GM23338 (cell line): ENCODE measurements at regions not wholly inside any gene's neighbourhood (a gene's known extent, or its start where the extent isn't known, plus 50 kb on each side); places are given as distances from the start of the nearest gene placed in this dataset.

Source experiments
- ATAC-seq: fragments of 200-7000 bp; cut with Tn5 transposase; 3 replicates; pipeline ENCODE4 v1.9.1; 2020
- DNase-seq: peaks from one replicate; pipeline ENCODE4 v3.0.0-alpha.2; 2015; ENCODE audit warnings: low spot score
- H2AFZ ChIP-seq: fragments of 200-600 bp; sonication (generic); 2 replicates; pipeline ENCODE4 v1.8.0; 2016; ENCODE audit warnings: antibody characterized with exemption, mild to moderate bottlenecking, moderate library complexity
- H3F3A ChIP-seq: fragments of 200-600 bp; sonication (generic); replicated peaks from 2 replicates; pipeline ENCODE4 v1.8.0; 2017; ENCODE audit warnings: antibody characterized with exemption, mixed run types, low read depth
- H3K27ac ChIP-seq: fragments of 200-600 bp; sonication (generic); 2 replicates; pipeline ENCODE4 v1.6.1; 2016; ENCODE audit warnings: low read depth
- H3K27me3 ChIP-seq: fragments of 200-600 bp; sonication (generic); 2 replicates; pipeline ENCODE4 v1.8.0; 2016; ENCODE audit warnings: mild to moderate bottlenecking, mixed run types, moderate library complexity; ENCODE audit not compliant: insufficient read depth
- H3K36me3 ChIP-seq: fragments of 200-600 bp; sonication (generic); 2 replicates; pipeline ENCODE4 v1.8.0; 2016; ENCODE audit warnings: mild to moderate bottlenecking; ENCODE audit not compliant: insufficient read depth
- H3K4me1 ChIP-seq: fragments of 200-600 bp; sonication (generic); 2 replicates; pipeline ENCODE4 v1.8.0; 2016; ENCODE audit warnings: mild to moderate bottlenecking, moderate library complexity; ENCODE audit not compliant: insufficient read depth
- H3K4me2 ChIP-seq: fragments of 200-600 bp; sonication (generic); 2 replicates; pipeline ENCODE4 v1.7.1; 2017; ENCODE audit warnings: mixed run types
- H3K4me3 ChIP-seq: fragments of 200-600 bp; sonication (generic); 2 replicates; pipeline ENCODE4 v1.6.1; 2016; ENCODE audit warnings: mixed run types
- H3K79me2 ChIP-seq: fragments of 200-600 bp; sonication (generic); replicated peaks from 2 replicates; pipeline ENCODE4 v1.8.0; 2017; ENCODE audit warnings: mild to moderate bottlenecking; ENCODE audit not compliant: insufficient read depth
- H3K9me2 ChIP-seq: fragments of 200-600 bp; sonication (generic); 2 replicates; pipeline ENCODE4 v1.8.0; 2017; ENCODE audit not compliant: insufficient read depth
- H4K20me1 ChIP-seq: fragments of 200-600 bp; sonication (generic); replicated peaks from 2 replicates; pipeline ENCODE4 v1.8.0; 2017; ENCODE audit warnings: mild to moderate bottlenecking; ENCODE audit not compliant: insufficient read depth
- H3K27ac Mint-ChIP-seq: 2 replicates; pipeline ENCODE4 v1.8.0; 2020; ENCODE audit warnings: inconsistent platforms, mild to moderate bottlenecking, moderate library complexity, mixed read lengths
- H3K27me3 Mint-ChIP-seq: 3 replicates; pipeline ENCODE4 v1.8.0; 2022; ENCODE audit warnings: low read depth, mild to moderate bottlenecking, moderate library complexity, mixed read lengths, inconsistent platforms; ENCODE audit not compliant: insufficient read depth, poor library complexity
- H3K36me3 Mint-ChIP-seq: 3 replicates; pipeline ENCODE4 v1.8.0; 2021; ENCODE audit warnings: low read depth, mild to moderate bottlenecking, inconsistent platforms, moderate library complexity, mixed read lengths
- H3K4me1 Mint-ChIP-seq: 3 replicates; pipeline ENCODE4 v1.8.0; 2020; ENCODE audit warnings: mild to moderate bottlenecking, inconsistent platforms, mixed read lengths
- H3K4me3 Mint-ChIP-seq: 3 replicates; pipeline ENCODE4 v1.8.0; 2021; ENCODE audit warnings: moderate library complexity, mild to moderate bottlenecking, inconsistent platforms, mixed read lengths
- H3K9me3 Mint-ChIP-seq: 3 replicates; pipeline ENCODE4 v1.8.0; 2020; ENCODE audit warnings: moderate library complexity, mild to moderate bottlenecking, inconsistent platforms, mixed read lengths
- ETS1 ChIP-seq: IDR thresholded peaks from 2 replicates; pipeline ENCODE4 v1.6.1; 2016; ENCODE audit warnings: antibody characterized with exemption
- STAT1 ChIP-seq: IDR thresholded peaks from one replicate; pipeline ENCODE4 v1.6.1; 2016; ENCODE audit warnings: antibody characterized with exemption; ENCODE audit not compliant: unreplicated experiment
- ZNF462 ChIP-seq: fragments of 250-450 bp; sonication (Bioruptor Pico); IDR thresholded peaks from 2 replicates; pipeline ENCODE4 v1.5.0; 2020; ENCODE audit warnings: mild to moderate bottlenecking, moderate library complexity
- TF ChIP-seq, protein P1 (sequence below), 2 experiments: fragments of 200-600 bp in 1 of 2; sonication (generic) in 1 of 2; conservative IDR thresholded peaks; 2 replicates each; pipeline versions ENCODE4 v1.5.1 to v1.6.1; 2016 to 2017; ENCODE audit warnings: antibody characterized with exemption in 2 of 2, low read depth in 2 of 2, mild to moderate bottlenecking in 2 of 2, moderate library complexity in 1 of 2

- peak; percentile 26; the same call in 1 of the 3 replicates for ATAC-seq
- Mint-ChIP-seq H3K4me1 (peaks cover 2% of the 10 kb centered on the region; the same call in 1 of the 3 replicates), H3K9me3 (no peaks in the 10 kb centered on the region), H3K4me3 (no peak overlapping the region), H3K27ac (no peak overlapping the region), H3K27me3 (peaks cover under 1% of the 10 kb centered on the region), H3K36me3 (no peaks in the 10 kb centered on the region; the same call in 2 of the 3 replicates)
- DNase-seq = peak; percentile 25
- Histone ChIP-seq H2AFZ (0 out of 2 replicates have a peak overlapping the region, but pooled peaks have one; percentile 44), H3F3A (no peaks in the 10 kb centered on the region), H3K9me2 (no peaks in the 10 kb centered on the region; the same call in none of the 2 replicates), H4K20me1 (no peaks in the 10 kb centered on the region), H3K27me3 (no peaks in the 10 kb centered on the region), H3K4me2 (no peak overlapping the region), H3K79me2 (no peaks in the 10 kb centered on the region), H3K27ac (no peak overlapping the region), H3K4me3 (no peak overlapping the region), H3K36me3 (no peaks in the 10 kb centered on the region), H3K4me1 (no peaks in the 10 kb centered on the region)
- TF ChIP-seq, protein P1, sequence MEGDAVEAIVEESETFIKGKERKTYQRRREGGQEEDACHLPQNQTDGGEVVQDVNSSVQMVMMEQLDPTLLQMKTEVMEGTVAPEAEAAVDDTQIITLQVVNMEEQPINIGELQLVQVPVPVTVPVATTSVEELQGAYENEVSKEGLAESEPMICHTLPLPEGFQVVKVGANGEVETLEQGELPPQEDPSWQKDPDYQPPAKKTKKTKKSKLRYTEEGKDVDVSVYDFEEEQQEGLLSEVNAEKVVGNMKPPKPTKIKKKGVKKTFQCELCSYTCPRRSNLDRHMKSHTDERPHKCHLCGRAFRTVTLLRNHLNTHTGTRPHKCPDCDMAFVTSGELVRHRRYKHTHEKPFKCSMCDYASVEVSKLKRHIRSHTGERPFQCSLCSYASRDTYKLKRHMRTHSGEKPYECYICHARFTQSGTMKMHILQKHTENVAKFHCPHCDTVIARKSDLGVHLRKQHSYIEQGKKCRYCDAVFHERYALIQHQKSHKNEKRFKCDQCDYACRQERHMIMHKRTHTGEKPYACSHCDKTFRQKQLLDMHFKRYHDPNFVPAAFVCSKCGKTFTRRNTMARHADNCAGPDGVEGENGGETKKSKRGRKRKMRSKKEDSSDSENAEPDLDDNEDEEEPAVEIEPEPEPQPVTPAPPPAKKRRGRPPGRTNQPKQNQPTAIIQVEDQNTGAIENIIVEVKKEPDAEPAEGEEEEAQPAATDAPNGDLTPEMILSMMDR (conservative IDR thresholded peaks at IDR 0.05; ENCODE audit: low read depth in 2 of 2) = peak; percentile 40 to 56
- no peak for TF ChIP-seq ETS1
Measured at GRCh38 chr15:56295433-56295832, 51.8 kb upstream of the RFX7 start.

DNA sequence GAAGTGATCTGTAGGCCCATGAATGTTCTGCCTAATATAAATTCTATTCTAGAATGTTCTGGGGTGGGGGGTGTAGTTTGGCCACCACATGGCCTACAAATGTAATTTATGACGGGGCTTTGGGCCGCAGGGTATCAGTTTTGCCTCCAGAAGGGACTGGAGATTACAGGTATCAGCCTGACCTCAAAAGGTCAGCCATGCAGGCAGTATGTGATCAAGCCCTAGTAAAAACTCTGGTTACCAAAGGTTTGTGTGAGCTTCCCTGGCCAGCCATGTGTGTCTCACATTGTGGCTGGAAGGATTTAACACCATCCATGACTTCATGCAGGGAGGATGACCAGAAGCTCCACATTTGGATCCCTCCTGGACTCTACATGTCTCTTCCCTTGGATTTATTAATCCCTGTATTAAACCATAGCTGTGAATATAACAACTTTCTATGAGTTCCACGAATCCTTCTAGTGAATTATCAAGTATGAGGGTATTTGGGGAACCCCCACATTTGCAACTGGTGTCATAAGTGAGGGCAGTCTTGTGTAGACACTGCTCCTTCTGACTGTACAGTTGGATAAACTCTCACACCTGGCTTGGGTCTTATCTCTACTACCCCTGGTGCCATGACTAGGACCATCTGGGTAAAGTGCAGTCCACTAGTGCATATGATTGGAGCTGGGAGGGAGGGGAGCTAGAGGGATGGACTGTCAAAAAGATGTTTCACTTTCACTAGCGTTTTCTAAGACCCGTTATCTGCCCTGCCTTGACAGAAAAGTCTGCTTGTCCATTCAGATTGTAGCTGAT, 50.0 kb upstream of the RFX7 start:
- H2AFZ ChIP-seq = no peak overlapping the region
- DNase-seq = no peak
- Mint-ChIP-seq H3K36me3 (no peaks in the 10 kb centered on the region; the same call in 2 of the 3 replicates), H3K27ac (no peak overlapping the region), H3K4me3 (no peak overlapping the region), H3K9me3 (no peaks in the 10 kb centered on the region; the same call in 1 of the 3 replicates), H3K4me1 (peaks cover 4% of the 10 kb centered on the region; the same call in 2 of the 3 replicates), H3K27me3 (peaks cover 2% of the 10 kb centered on the region)
- H3K4me3 ChIP-seq = no peak overlapping the region
- H3K4me2 ChIP-seq = no peak overlapping the region
- no peaks in the 10 kb centered on the region for H3K27me3 ChIP-seq
- H3K79me2 ChIP-seq = no peaks in the 10 kb centered on the region
- H3F3A ChIP-seq = no peaks in the 10 kb centered on the region
- H3K4me1 ChIP-seq = no peaks in the 10 kb centered on the region
- no peak overlapping the region for H3K27ac ChIP-seq
- no peaks in the 10 kb centered on the region for H3K36me3 ChIP-seq
- no peaks in the 10 kb centered on the region for H4K20me1 ChIP-seq
- no peak for ATAC-seq
- no peaks in the 10 kb centered on the region; the same call in 1 of the 2 replicates for H3K9me2 ChIP-seq
- no peak for TF ChIP-seq STAT1
- TF ChIP-seq ZNF462 = no peak
- TF ChIP-seq, protein P1 (conservative IDR thresholded peaks at IDR 0.05; ENCODE audit: low read depth in 2 of 2) = no peak
